ENCODE measurements at regions not wholly inside any gene's neighbourhood (a gene's known extent, or its start where the extent isn't known, plus 50 kb on each side); places are given as distances from the start of the nearest gene placed in this dataset.

DNA sequence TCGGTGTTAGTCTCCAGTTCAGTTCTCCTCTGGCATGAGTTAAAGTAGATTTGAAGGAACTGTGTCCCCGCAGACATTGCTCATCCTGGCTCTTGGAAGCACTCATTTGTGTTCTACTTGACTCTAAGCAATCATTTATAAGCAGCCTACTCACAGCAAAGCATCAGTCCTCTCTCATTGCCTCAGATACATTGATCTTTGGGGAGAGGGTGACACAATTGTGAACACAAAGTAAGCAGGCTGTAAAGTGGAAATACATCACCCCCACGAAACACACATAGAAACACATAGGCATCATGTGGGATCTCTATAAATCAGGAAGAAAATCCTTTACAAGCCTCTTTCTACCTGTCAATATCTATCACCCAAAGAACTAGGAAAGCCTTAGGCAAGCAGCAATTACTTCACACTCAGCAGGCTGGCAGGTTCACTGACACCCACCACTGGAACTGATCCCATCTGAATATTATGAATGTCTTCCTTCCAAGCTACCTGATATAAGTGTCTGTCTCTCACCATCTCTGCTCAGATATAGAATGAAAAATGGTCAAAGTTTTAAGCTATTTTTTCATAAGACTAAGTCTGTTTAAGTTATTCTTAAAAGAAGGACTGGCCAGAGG is 675.8 kb downstream of the HACE1 start:
- Histone ChIP-seq H2AFZ (ENCODE audit: low read depth, low read length) (no peak overlapping the region), H3K4me1 (replicated peaks in 1 of 2; ENCODE audit: control insufficient read depth in 2 of 2, insufficient read depth in 2 of 2, low read length in 2 of 2) (no peaks in the 10 kb centered on the region), H4K20me1 (replicated peaks; ENCODE audit: control insufficient read depth, insufficient read depth, low read length) (no peaks in the 10 kb centered on the region), H3K27ac (ENCODE audit: extremely low read depth, low read depth, low read length) (no peak overlapping the region), H3K4me2 (ENCODE audit: insufficient read depth, low read length) (no peak overlapping the region), H3K9me1 (ENCODE audit: control insufficient read depth, insufficient read depth, low read length) (no peaks in the 10 kb centered on the region), H3K4me3 (no peak overlapping the region), H3K79me2 (ENCODE audit: control insufficient read depth, insufficient read depth, low read length) (no peaks in the 10 kb centered on the region), H3K36me3 (ENCODE audit: control insufficient read depth, insufficient read depth, low read length) (no peaks in the 10 kb centered on the region), H3K9me3 (replicated peaks; ENCODE audit: control insufficient read depth, insufficient read depth, low read depth, low read length) (no peaks in the 10 kb centered on the region), H3K9ac (ENCODE audit: insufficient read depth in 1 of 2, low read depth in 2 of 2, low read length in 2 of 2) (no peak overlapping the region), H3K27me3 (ENCODE audit: control insufficient read depth in 2 of 2, insufficient read depth in 2 of 2, low read length in 2 of 2) (no peaks in the 10 kb centered on the region)
- 2% methylated on average over 3 of the region's 3 CpGs for WGBS (ENCODE audit: insufficient coverage, low coverage, missing lambda C conversion rate)
- POLR2A ChIA-PET, result no interaction called here
- BruUV-seq (replicated peaks), result no TSS peak
- in situ Hi-C loops (cut with MboI) (no loop called here), intact Hi-C loops (cut with micrococcal nuclease) (no loop called here)
- CTCF ChIA-PET (ENCODE audit: low intra/inter-chr PET ratio), result no interaction called here
- TF ChIP-seq RBBP5 (IDR thresholded peaks at IDR 0.05; ENCODE audit: borderline replicate concordance, insufficient read depth, low read length, poor library complexity, severe bottlenecking), result no peak
- TF ChIP-seq HMGN3 (IDR thresholded peaks at IDR 0.05; ENCODE audit: borderline replicate concordance, extremely low read depth, insufficient read length, low read depth, low read length), result no peak
- no peak for TF ChIP-seq SIN3A (IDR thresholded peaks at IDR 0.05; ENCODE audit: borderline replicate concordance in 2 of 2, control insufficient read depth in 1 of 2, low read depth in 2 of 2, low read length in 2 of 2)
- TF ChIP-seq, protein P1, sequence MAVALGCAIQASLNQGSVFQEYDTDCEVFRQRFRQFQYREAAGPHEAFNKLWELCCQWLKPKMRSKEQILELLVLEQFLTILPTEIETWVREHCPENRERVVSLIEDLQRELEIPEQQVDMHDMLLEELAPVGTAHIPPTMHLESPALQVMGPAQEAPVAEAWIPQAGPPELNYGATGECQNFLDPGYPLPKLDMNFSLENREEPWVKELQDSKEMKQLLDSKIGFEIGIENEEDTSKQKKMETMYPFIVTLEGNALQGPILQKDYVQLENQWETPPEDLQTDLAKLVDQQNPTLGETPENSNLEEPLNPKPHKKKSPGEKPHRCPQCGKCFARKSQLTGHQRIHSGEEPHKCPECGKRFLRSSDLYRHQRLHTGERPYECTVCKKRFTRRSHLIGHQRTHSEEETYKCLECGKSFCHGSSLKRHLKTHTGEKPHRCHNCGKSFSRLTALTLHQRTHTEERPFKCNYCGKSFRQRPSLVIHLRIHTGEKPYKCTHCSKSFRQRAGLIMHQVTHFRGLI (CRISPR knock-in tag; IDR thresholded peaks at IDR 0.05), result no peak
- no peak for TF ChIP-seq ZFP36 (IDR thresholded peaks at IDR 0.05; ENCODE audit: low read depth, low read length, partially characterized antibody)
- TF ChIP-seq ZNF76 (CRISPR knock-in tag; IDR thresholded peaks at IDR 0.05; ENCODE audit: borderline replicate concordance), result no peak
- no peak for TF ChIP-seq TCF7L2 (IDR thresholded peaks at IDR 0.05; ENCODE audit: low read depth, low read length)
- no peak for TF ChIP-seq RFX1 (IDR thresholded peaks at IDR 0.05)
- FAIRE-seq (no peak), DNase-seq (ENCODE audit: extremely low read depth in 1 of 4, low spot score in 3 of 4) (no peak), ATAC-seq (no peak)
